Hepatocyte (in vitro differentiated cells): ENCODE measurements at regions not wholly inside any gene's neighbourhood (a gene's known extent, or its start where the extent isn't known, plus 50 kb on each side); places are given as distances from the start of the nearest gene placed in this dataset.
"Not testable (repeated sequence)": the region's sequence is repeated elsewhere in the genome, so short reads cannot be mapped to it uniquely, and the experiment has no call there.

ENCODE experiments used
- DNase-seq: peaks from one replicate; pipeline ENCODE4 v3.0.0-alpha.2; 2016; ENCODE audit warnings: low spot score
- H2AFZ ChIP-seq: fragments of 200-600 bp; sonication (generic); 2 replicates; pipeline ENCODE4 v1.6.0; 2016; ENCODE audit warnings: antibody characterized with exemption, mild to moderate bottlenecking
- H3K27ac ChIP-seq: fragments of 200-600 bp; sonication (generic); 2 replicates; pipeline ENCODE4 v1.5.1; 2016; ENCODE audit warnings: mild to moderate bottlenecking
- H3K27me3 ChIP-seq: fragments of 200-600 bp; sonication (generic); 2 replicates; pipeline ENCODE4 v1.6.1; 2016
- H3K36me3 ChIP-seq: fragments of 200-600 bp; sonication (generic); replicated peaks from 2 replicates; pipeline ENCODE4 v1.5.1; 2016; ENCODE audit warnings: low read depth; ENCODE audit not compliant: insufficient read depth
- H3K4me1 ChIP-seq: fragments of 200-600 bp; sonication (generic); 2 replicates; pipeline ENCODE4 v1.5.1; 2016; ENCODE audit warnings: mild to moderate bottlenecking, moderate library complexity; ENCODE audit not compliant: insufficient read depth
- H3K4me2 ChIP-seq: fragments of 200-600 bp; sonication (generic); 2 replicates; pipeline ENCODE4 v1.6.0; 2016
- H3K4me3 ChIP-seq: fragments of 200-600 bp; sonication (generic); 2 replicates; pipeline ENCODE4 v1.5.1; 2016; ENCODE audit warnings: mild to moderate bottlenecking
- H3K79me2 ChIP-seq: fragments of 200-600 bp; sonication (generic); 2 replicates; pipeline ENCODE4 v1.6.0; 2017; ENCODE audit warnings: mild to moderate bottlenecking
- H3K9me2 ChIP-seq: fragments of 200-600 bp; sonication (generic); replicated peaks from 2 replicates; pipeline ENCODE4 v1.6.0; 2017; ENCODE audit warnings: mild to moderate bottlenecking; ENCODE audit not compliant: insufficient read depth
- H3K9me3 ChIP-seq: fragments of 200-600 bp; sonication (generic); 2 replicates; pipeline ENCODE4 v1.5.1; 2016; ENCODE audit warnings: low read depth, mild to moderate bottlenecking
- H4K20me1 ChIP-seq: fragments of 200-600 bp; sonication (generic); 2 replicates; pipeline ENCODE4 v1.6.0; 2016; ENCODE audit warnings: mild to moderate bottlenecking; ENCODE audit not compliant: insufficient read depth, poor library complexity, severe bottlenecking
- CTCF ChIP-seq: fragments of 200-600 bp; sonication (generic); IDR thresholded peaks from 2 replicates; pipeline ENCODE4 v1.5.1; 2016; ENCODE audit warnings: antibody characterized with exemption, mild to moderate bottlenecking; ENCODE audit not compliant: poor library complexity
- EZH2 ChIP-seq: fragments of 200-600 bp; sonication (generic); IDR thresholded peaks from 2 replicates; pipeline ENCODE4 v1.6.1; 2016; ENCODE audit warnings: antibody characterized with exemption, mild to moderate bottlenecking, borderline replicate concordance
- EZH2phosphoT487 ChIP-seq: fragments of 200-600 bp; sonication (generic); IDR thresholded peaks from one replicate; pipeline ENCODE4 v1.6.1; 2018; ENCODE audit warnings: antibody characterized with exemption, mild to moderate bottlenecking, low read depth, moderate library complexity; ENCODE audit not compliant: unreplicated experiment, severe bottlenecking
- WGBS: methylation state at CpG from one replicate; pipeline ENCODE4 v1.1.6; 2016; ENCODE audit warnings: low lambda C conversion rate; ENCODE audit errors: missing lambda C conversion rate; 5-methylcytosine and 5-hydroxymethylcytosine counted together

GRCh38 chr4:137417676-137418075 is 114.6 kb downstream of the PCDH18 start:
- TF ChIP-seq EZH2phosphoT487 = no peak
- TF ChIP-seq CTCF = no peak
- TF ChIP-seq EZH2 = no peak
- H3K4me3 ChIP-seq = no peak overlapping the region
- H3K9me3 ChIP-seq = no peaks in the 10 kb centered on the region
- H3K36me3 ChIP-seq = no peaks in the 10 kb centered on the region
- H3K9me2 ChIP-seq = no peaks in the 10 kb centered on the region
- H3K4me2 ChIP-seq = no peak overlapping the region
- no peaks in the 10 kb centered on the region for H4K20me1 ChIP-seq
- no peak for DNase-seq
- H2AFZ ChIP-seq = no peak overlapping the region
- H3K27me3 ChIP-seq = no peaks in the 10 kb centered on the region
- H3K4me1 ChIP-seq = no peaks in the 10 kb centered on the region
- WGBS = 85% methylated on average over 2 of the region's 2 CpGs
- no peak overlapping the region for H3K27ac ChIP-seq
- no peaks in the 10 kb centered on the region for H3K79me2 ChIP-seq

DNA sequence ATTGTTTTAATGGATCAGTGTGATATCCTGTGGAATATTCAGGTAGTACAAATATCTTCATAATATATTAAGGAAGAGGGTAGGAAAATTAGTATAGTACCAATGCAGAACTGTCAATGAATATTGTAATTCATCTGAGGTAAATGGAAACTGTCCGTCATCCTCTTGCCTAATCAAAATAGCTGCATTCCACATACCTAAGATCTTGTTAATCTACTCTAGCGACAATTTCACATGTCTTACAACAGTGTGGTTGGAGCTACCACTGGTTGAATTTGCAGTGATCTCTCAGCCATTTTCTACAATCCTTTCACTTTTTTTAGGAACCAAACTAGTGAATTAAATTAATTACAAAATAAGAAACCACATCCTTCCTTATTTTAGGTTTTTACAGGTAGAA is 117.5 kb downstream of the PCDH18 start:
- Histone ChIP-seq H3K27me3 (no peaks in the 10 kb centered on the region), H4K20me1 (no peaks in the 10 kb centered on the region), H3K9me2 (no peaks in the 10 kb centered on the region), H2AFZ (no peak overlapping the region), H3K4me2 (no peak overlapping the region), H3K4me3 (no peak overlapping the region), H3K9me3 (no peaks in the 10 kb centered on the region), H3K79me2 (no peaks in the 10 kb centered on the region), H3K36me3 (no peaks in the 10 kb centered on the region), H3K27ac (no peak overlapping the region), H3K4me1 (no peaks in the 10 kb centered on the region)
- TF ChIP-seq CTCF = no peak
- 89% methylated on average over 2 of the region's 2 CpGs for WGBS
- no peak for DNase-seq

DNA sequence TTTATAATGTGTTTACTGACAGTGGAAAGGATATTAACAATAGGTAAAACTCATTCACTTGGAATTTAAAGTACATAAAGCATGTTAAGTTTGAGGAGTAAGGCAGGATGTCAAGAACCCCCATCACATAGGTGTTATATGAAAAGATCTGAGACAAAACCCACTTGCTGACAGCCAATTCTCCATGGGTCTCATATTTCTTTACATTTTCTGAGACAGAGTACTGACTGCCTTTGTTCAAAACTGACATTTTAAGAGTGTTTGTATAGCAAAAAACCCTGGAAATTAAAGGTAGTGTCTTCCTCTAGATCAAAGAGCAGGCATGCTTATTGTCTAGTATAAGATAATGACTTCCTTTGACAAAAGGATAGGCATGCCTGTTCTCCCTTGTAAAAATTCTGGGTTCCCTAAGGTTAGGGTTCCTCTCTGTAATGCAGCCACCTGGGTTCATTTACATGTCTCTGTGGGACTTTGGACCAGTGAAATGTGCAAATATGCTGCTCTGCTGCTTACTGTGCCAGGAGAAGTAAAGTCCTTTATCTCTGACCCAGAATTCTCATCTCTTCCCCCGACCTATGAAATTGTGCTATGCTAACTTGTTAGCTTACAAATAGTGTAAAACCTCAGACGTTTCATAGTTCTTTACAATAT is 123.6 kb downstream of the PCDH18 start:
- Histone ChIP-seq H3K9me3 (no peaks in the 10 kb centered on the region), H3K4me1 (peaks cover 12% of the 10 kb centered on the region), H4K20me1 (no peaks in the 10 kb centered on the region), H3K4me2 (no peak overlapping the region), H3K27me3 (no peaks in the 10 kb centered on the region), H3K9me2 (no peaks in the 10 kb centered on the region), H3K79me2 (no peaks in the 10 kb centered on the region), H3K27ac (peak overlapping the region; percentile 18), H2AFZ (no peak overlapping the region), H3K36me3 (no peaks in the 10 kb centered on the region), H3K4me3 (no peak overlapping the region)
- 25% methylated on average over 2 of the region's 2 CpGs for WGBS
- peak; percentile 45 for DNase-seq
- TF ChIP-seq CTCF = no peak
- TF ChIP-seq EZH2 = no peak
- no peak for TF ChIP-seq EZH2phosphoT487

GRCh38 chr4:137405833-137406232 is 126.5 kb downstream of the PCDH18 start:
- H3K4me2 ChIP-seq, H3K9me2 ChIP-seq, H2AFZ ChIP-seq, H3K9me3 ChIP-seq, H3K4me3 ChIP-seq, H3K79me2 ChIP-seq, H3K36me3 ChIP-seq, DNase-seq, H4K20me1 ChIP-seq, H3K27ac ChIP-seq, H3K27me3 ChIP-seq: not testable (repeated sequence)
- peaks cover 12% of the 10 kb centered on the region for H3K4me1 ChIP-seq
- WGBS = 97% methylated on average over 9 of the region's 9 CpGs
